GM12878 (cell line): ENCODE measurements at regions not wholly inside any gene's neighbourhood (a gene's known extent, or its start where the extent isn't known, plus 50 kb on each side); places are given as distances from the start of the nearest gene placed in this dataset.

ENCODE experiments used
- ATAC-seq: fragments of 200-7000 bp; cut with Tn5 transposase; 3 replicates; pipeline ENCODE4 v1.9.1; 2020; ENCODE audit warnings: mild to moderate bottlenecking, moderate library complexity
- BruUV-seq: library from RNA; stranded (reverse); fragments of 400-500 nt; replicated peaks from 2 replicates; lab custom pipeline; 2021; lab: Mats Ljungman, UMichigan
- CTCF ChIA-PET: fragments of 300-600 bp; sonication (Branson Sonifier 250); formaldehyde crosslinking; extraction: SDS; loops from one replicate; lab custom pipeline; 2021; ENCODE audit warnings: inconsistent platforms; lab: Yijun Ruan, JAX
- POLR2A ChIA-PET: fragments of 350-600 bp; formaldehyde crosslinking; extraction: SDS; loops from one replicate; lab custom pipeline; 2021; ENCODE audit warnings: inconsistent platforms; lab: Charles Lee
- RAD21 ChIA-PET: fragments of 300-600 bp; sonication (Branson Sonifier 250); formaldehyde crosslinking; loops from one replicate; lab custom pipeline; 2023; ENCODE audit warnings: antibody characterized with exemption; ENCODE audit not compliant: unreplicated experiment; lab: Charles Lee
- SMC1A ChIA-PET: fragments of 300-600 bp; sonication (Branson Sonifier 250); formaldehyde crosslinking; loops from one replicate; lab custom pipeline; 2023; ENCODE audit not compliant: unreplicated experiment, uncharacterized antibody; lab: Charles Lee
- DNase-seq: peaks from one replicate; pipeline ENCODE4 v3.0.0-alpha.2; 2011; ENCODE audit warnings: low read depth, low spot score
- FAIRE-seq: peaks from 3 replicates; lab custom pipeline; 2011; peaks lifted over from hg19 to GRCh38; lab: Jason Lieb, UNC
- H2AFZ ChIP-seq: 2 replicates; pipeline ENCODE4 v1.6.0; 2011; ENCODE audit warnings: low read depth, low read length, control low read depth; ENCODE audit not compliant: control insufficient read depth
- H3K27ac ChIP-seq: 2 replicates; pipeline ENCODE4 v1.5.1; 2011; ENCODE audit warnings: control low read depth; ENCODE audit not compliant: control insufficient read depth, insufficient read depth
- H3K27me3 ChIP-seq, 2 experiments: replicated peaks in 1 of 2; 2 replicates each; pipeline versions ENCODE4 v1.6.0 to v1.6.1; 2011; ENCODE audit warnings: low read length in 1 of 2; ENCODE audit not compliant: control insufficient read depth in 2 of 2, insufficient read depth in 2 of 2
- H3K36me3 ChIP-seq, 2 experiments: 2 replicates each; pipeline ENCODE4 v1.5.1; 2011; ENCODE audit warnings: low read length in 1 of 2; ENCODE audit not compliant: control insufficient read depth in 2 of 2, insufficient read depth in 2 of 2
- H3K4me1 ChIP-seq: 2 replicates; pipeline ENCODE4 v1.6.1; 2011; ENCODE audit warnings: mild to moderate bottlenecking, low read length, moderate library complexity, mixed read lengths; ENCODE audit not compliant: control insufficient read depth, insufficient read depth
- H3K4me2 ChIP-seq: 2 replicates; pipeline ENCODE4 v1.6.0; 2011; ENCODE audit warnings: control low read depth; ENCODE audit not compliant: control insufficient read depth, insufficient read depth
- H3K4me3 ChIP-seq: fragments of 200-600 bp; sonication (generic); 2 replicates; pipeline ENCODE4 v1.5.1; 2016
- H3K79me2 ChIP-seq: 2 replicates; pipeline ENCODE4 v1.6.0; 2011; ENCODE audit warnings: low read length; ENCODE audit not compliant: control insufficient read depth, insufficient read depth
- H3K9ac ChIP-seq: 2 replicates; pipeline ENCODE4 v1.8.0; 2011; ENCODE audit warnings: low read length, control low read depth, mixed read lengths; ENCODE audit not compliant: control insufficient read depth, insufficient read depth
- H3K9me3 ChIP-seq: replicated peaks from 3 replicates; pipeline ENCODE4 v1.5.1; 2011; ENCODE audit warnings: mild to moderate bottlenecking, low read length; ENCODE audit not compliant: control insufficient read depth, insufficient read depth
- H4K20me1 ChIP-seq: 2 replicates; pipeline ENCODE4 v1.6.0; 2011; ENCODE audit not compliant: control insufficient read depth, insufficient read depth
- ATF7 ChIP-seq: fragments of 450-650 bp; IDR thresholded peaks from 2 replicates; pipeline ENCODE4 v1.6.1; 2016; ENCODE audit warnings: low read depth, mild to moderate bottlenecking
- CHD1 ChIP-seq: IDR thresholded peaks from 2 replicates; pipeline ENCODE4 v1.6.1; 2012; ENCODE audit warnings: low read depth, low read length, improper control_type of control experiment
- E4F1 ChIP-seq: fragments of 450-650 bp; IDR thresholded peaks from 2 replicates; pipeline ENCODE4 v1.6.1; 2018; ENCODE audit warnings: borderline replicate concordance, mild to moderate bottlenecking; ENCODE audit not compliant: partially characterized antibody
- KAT2A ChIP-seq: conservative IDR thresholded peaks from 2 replicates; pipeline ENCODE4 v1.6.1; 2011; ENCODE audit warnings: low read depth, low read length; ENCODE audit not compliant: control insufficient read depth
- NR2F1 ChIP-seq: fragments of 450-650 bp; conservative IDR thresholded peaks from 2 replicates; pipeline ENCODE4 v1.6.1; 2017; ENCODE audit warnings: mild to moderate bottlenecking
- NRF1 ChIP-seq: conservative IDR thresholded peaks from 2 replicates; pipeline ENCODE4 v1.6.1; 2011; ENCODE audit warnings: mild to moderate bottlenecking, low read depth, low read length, improper control_type of control experiment
- PKNOX1 ChIP-seq: fragments of 450-650 bp; IDR thresholded peaks from 2 replicates; pipeline ENCODE4 v1.6.1; 2016; ENCODE audit warnings: mild to moderate bottlenecking
- RBBP5 ChIP-seq: fragments of 200-600 bp; sonication (generic); conservative IDR thresholded peaks from 2 replicates; pipeline ENCODE4 v1.6.1; 2016
- SUPT20H ChIP-seq: IDR thresholded peaks from 2 replicates; pipeline ENCODE4 v1.6.1; 2011; ENCODE audit warnings: low read depth, mild to moderate bottlenecking, low read length, moderate library complexity, borderline replicate concordance; ENCODE audit not compliant: control insufficient read depth
- WRNIP1 ChIP-seq: IDR thresholded peaks from 2 replicates; pipeline ENCODE4 v1.6.1; 2011; ENCODE audit warnings: low read depth, low read length, improper control_type of control experiment, borderline replicate concordance
- ZNF384 ChIP-seq: IDR thresholded peaks from 2 replicates; pipeline ENCODE4 v1.6.1; 2012; ENCODE audit warnings: low read depth, mild to moderate bottlenecking, low read length, improper control_type of control experiment, borderline replicate concordance
- WGBS: methylation state at CpG from one replicate; pipeline ENCODE4 v1.1.6; 2016; ENCODE audit warnings: low lambda C conversion rate; ENCODE audit not compliant: insufficient replicate concordance, insufficient coverage; ENCODE audit errors: missing lambda C conversion rate; 5-methylcytosine and 5-hydroxymethylcytosine counted together
- in situ Hi-C: fragments of 300-500 bp; cut with MboI; formaldehyde crosslinking; loops from 9 replicates; pipeline ENCODE4 v1.14.3; 2018; ENCODE audit warnings: mixed read lengths
- intact Hi-C: fragments of 100-400 bp; cut with micrococcal nuclease; formaldehyde crosslinking; loops from one replicate; pipeline ENCODE4 v1.14.2; 2022; ENCODE audit not compliant: unreplicated experiment

DNA sequence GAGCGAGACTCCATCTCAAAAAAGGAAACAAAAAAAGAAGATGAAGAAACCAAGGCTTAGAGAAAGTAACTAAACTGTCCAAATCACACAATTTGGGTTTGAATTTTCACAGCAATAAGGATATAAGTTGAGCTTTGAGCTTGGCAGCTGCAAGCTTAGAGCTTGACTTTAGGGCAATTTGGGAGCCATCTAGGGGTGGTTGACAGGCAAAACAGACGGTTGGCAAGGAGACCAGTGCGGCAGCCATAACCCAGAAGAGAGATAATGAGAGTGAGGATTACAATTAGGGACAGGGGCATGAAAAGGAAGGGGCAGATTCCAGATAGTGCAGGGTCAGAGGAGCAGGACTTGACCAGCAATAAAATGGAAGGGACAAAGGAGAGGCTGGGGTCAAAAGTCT lies 382.2 kb upstream of the HNRNPA3 start (continued):
- TF ChIP-seq WRNIP1 (no peak), KAT2A (no peak)

- ATAC-seq (no peak), FAIRE-seq (no peak), DNase-seq (no peak)
- in situ Hi-C loops (no loop called here), intact Hi-C loops (loop anchor here (5.0 kb wide), 1 partner anchor 315 kb away; no protein-coding TSS in a partner anchor)
- BruUV-seq, result no TSS peak
- TF ChIP-seq SUPT20H, result no peak
- no peaks in the 10 kb centered on the region for H4K20me1 ChIP-seq
- ChIA-PET POLR2A (no interaction called here), CTCF (interaction anchor here (2.0 to 10.1 kb wide), 2 partner anchors 9 to 19 kb away, joined by 4 to 49 read pairs; no protein-coding TSS in a partner anchor), SMC1A (interaction anchor here (0.6 to 2.1 kb wide), 4 partner anchors 10 to 180 kb away, joined by 3 to 10 read pairs (median 4); no protein-coding TSS in a partner anchor), RAD21 (no interaction called here)
- H3K9me3 ChIP-seq, result no peaks in the 10 kb centered on the region
- H3K27me3 ChIP-seq, result no peaks in the 10 kb centered on the region; a peak in 1 of 4 replicates
- no peak overlapping the region for H3K4me3 ChIP-seq
- no peaks in the 10 kb centered on the region for H3K79me2 ChIP-seq
- 60% methylated on average over 6 of the region's 6 CpGs for WGBS
- H3K9ac ChIP-seq, result no peak overlapping the region
- no peak overlapping the region for H2AFZ ChIP-seq
- no peaks in the 10 kb centered on the region for H3K36me3 ChIP-seq
- no peak overlapping the region for H3K27ac ChIP-seq
- no peaks in the 10 kb centered on the region for H3K4me1 ChIP-seq
- H3K4me2 ChIP-seq, result no peak overlapping the region
These were observed 380.5 kb upstream of the HNRNPA3 start for GRCh38 chr2:176832086-176832485.

DNA sequence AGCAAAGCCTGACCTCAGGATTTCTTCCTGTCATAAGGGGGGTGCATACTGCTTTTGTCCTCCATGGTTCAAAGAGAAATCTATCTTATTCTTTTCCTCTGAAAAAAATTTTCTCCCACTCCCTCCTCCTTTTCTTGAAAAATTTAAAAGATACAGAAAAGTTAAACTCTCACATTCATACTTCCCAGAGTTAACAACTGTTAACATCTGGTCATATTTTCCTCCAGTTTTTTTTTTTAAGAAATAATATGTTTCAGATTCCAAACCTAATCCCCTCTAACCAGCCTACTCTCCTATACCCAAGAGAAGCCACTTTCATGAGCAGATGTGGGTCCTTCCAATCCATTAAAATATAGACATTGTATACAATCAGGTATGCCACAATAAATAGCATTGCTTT lies 378.9 kb upstream of the HNRNPA3 start:
- CTCF ChIA-PET, result no interaction called here
- Histone ChIP-seq H3K79me2 (no peaks in the 10 kb centered on the region), H3K9ac (no peak overlapping the region), H3K36me3 (no peaks in the 10 kb centered on the region), H2AFZ (no peak overlapping the region), H3K4me1 (no peaks in the 10 kb centered on the region), H4K20me1 (no peaks in the 10 kb centered on the region), H3K27me3 (no peaks in the 10 kb centered on the region; a peak in 1 of 4 replicates), H3K4me3 (no peak overlapping the region), H3K4me2 (no peak overlapping the region), H3K9me3 (no peaks in the 10 kb centered on the region), H3K27ac (no peak overlapping the region)
- intact Hi-C loops, result loop anchor here (5.0 kb wide), 1 partner anchor 314 kb away; no protein-coding TSS in a partner anchor
- RAD21 ChIA-PET, result no interaction called here
- no peak for DNase-seq
- ATAC-seq, result no peak
- SMC1A ChIA-PET, result no interaction called here
- no peak for FAIRE-seq
- in situ Hi-C loops, result no loop called here
- POLR2A ChIA-PET, result no interaction called here
- BruUV-seq, result no TSS peak
- TF ChIP-seq RBBP5 (no peak), ZNF384 (no peak), CHD1 (no peak), ATF7 (no peak), E4F1 (no peak), NR2F1 (no peak), NRF1 (no peak), PKNOX1 (no peak)
